T-helper 2 cell treated with Interferon-gamma antibody and Interleukin-4, amounts not matched to agents 5 μg/mL and 100 μg/mL, for 36 hours (primary cell): ENCODE measurements at regions not wholly inside any gene's neighbourhood (a gene's known extent, or its start where the extent isn't known, plus 50 kb on each side); places are given as distances from the start of the nearest gene placed in this dataset.

ENCODE experiments used
- DNase-seq: peaks from one replicate; pipeline ENCODE4 v3.0.0; 2021; ENCODE audit warnings: low spot score
- H3K27ac Mint-ChIP-seq: one replicate; pipeline ENCODE4 v1.8.0; 2021; ENCODE audit warnings: mild to moderate bottlenecking, mixed read lengths
- H3K27me3 Mint-ChIP-seq: one replicate; pipeline ENCODE4 v1.8.0; 2021; ENCODE audit warnings: low read depth, mixed read lengths
- H3K36me3 Mint-ChIP-seq: one replicate; pipeline ENCODE4 v1.8.0; 2021; ENCODE audit warnings: low read depth, mixed read lengths
- H3K4me1 Mint-ChIP-seq: one replicate; pipeline ENCODE4 v1.8.0; 2021; ENCODE audit warnings: low read depth, mixed read lengths
- H3K4me3 Mint-ChIP-seq: one replicate; pipeline ENCODE4 v1.8.0; 2022; ENCODE audit warnings: mild to moderate bottlenecking, moderate library complexity, mixed read lengths
- H3K9me3 Mint-ChIP-seq: one replicate; pipeline ENCODE4 v1.8.0; 2021; ENCODE audit warnings: mixed read lengths

GRCh38 chr11:69986830-69987229, 91.3 kb upstream of the ANO1 start:
- H3K27me3 Mint-ChIP-seq = peaks cover 71% of the 10 kb centered on the region
- no peaks in the 10 kb centered on the region for H3K4me1 Mint-ChIP-seq
- no peaks in the 10 kb centered on the region for H3K36me3 Mint-ChIP-seq
- DNase-seq = no peak
- H3K9me3 Mint-ChIP-seq = no peaks in the 10 kb centered on the region
- no peak overlapping the region for H3K27ac Mint-ChIP-seq
- H3K4me3 Mint-ChIP-seq = no peak overlapping the region

GRCh38 chr11:69992026-69992425, 86.1 kb upstream of the ANO1 start:
- no peak overlapping the region for H3K4me3 Mint-ChIP-seq
- peaks cover 5% of the 10 kb centered on the region for H3K9me3 Mint-ChIP-seq
- H3K27me3 Mint-ChIP-seq = peaks cover 39% of the 10 kb centered on the region
- H3K27ac Mint-ChIP-seq = no peak overlapping the region
- H3K36me3 Mint-ChIP-seq = no peaks in the 10 kb centered on the region
- H3K4me1 Mint-ChIP-seq = no peaks in the 10 kb centered on the region
- DNase-seq = no peak

DNA sequence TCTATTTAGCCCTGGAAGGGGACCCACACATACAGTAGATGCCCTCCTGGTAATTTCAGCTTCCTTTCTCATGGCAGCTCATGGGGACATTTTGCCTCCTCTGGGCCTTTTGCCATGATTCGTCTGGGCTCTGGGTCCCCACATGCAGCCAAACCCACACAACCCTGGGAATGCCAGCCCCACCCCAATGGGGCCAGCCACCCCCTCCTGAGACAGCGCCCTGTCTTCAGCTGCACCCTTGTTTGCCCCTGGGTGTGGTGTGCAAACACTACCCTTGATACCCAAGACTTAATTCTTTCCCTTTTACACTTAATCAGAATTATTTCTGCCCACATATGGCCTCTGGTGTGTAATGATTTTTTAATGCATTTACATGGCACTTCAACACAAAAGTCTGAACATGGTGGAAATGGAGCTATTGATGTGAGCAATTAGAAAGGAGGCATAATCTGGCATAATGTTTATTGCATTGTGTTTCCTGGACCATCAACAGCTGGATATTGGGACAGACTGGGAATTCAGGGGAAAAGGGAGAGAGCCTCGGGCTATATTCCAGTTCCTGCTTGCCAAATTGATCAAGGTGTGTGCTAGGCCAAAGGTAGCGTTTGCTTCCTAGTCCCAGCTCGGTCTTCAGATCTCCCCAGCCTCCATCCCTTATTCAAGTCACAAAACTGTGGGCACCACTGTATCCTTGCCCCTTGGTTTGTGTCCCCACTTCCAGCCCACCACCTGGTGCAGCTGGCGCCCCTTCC, 85.0 kb upstream of the ANO1 start:
- Mint-ChIP-seq H3K27me3 (peaks cover 31% of the 10 kb centered on the region), H3K4me3 (no peak overlapping the region), H3K36me3 (no peaks in the 10 kb centered on the region), H3K27ac (no peak overlapping the region), H3K4me1 (no peaks in the 10 kb centered on the region), H3K9me3 (peaks cover 5% of the 10 kb centered on the region)
- no peak for DNase-seq

DNA sequence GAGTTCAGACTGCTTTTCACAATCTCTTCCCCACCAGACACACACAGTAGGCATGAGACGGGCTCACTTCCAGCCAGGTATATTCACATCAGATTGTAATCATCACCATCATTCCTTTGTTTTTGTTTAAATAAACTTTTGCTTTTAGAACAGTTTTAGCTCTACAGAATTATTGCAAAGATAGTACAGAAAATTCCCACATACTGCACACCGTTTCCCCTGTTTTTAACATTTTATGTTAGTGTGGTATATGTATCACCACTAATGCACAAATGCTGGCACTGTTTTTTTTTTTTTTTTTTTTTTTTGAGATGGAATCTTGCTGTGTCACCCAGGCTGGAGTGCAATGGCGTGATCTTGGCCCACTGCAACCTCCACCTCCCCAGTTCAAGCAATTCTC, 83.3 kb upstream of the ANO1 start:
- Mint-ChIP-seq H3K27me3 (peaks cover 16% of the 10 kb centered on the region), H3K27ac (no peak overlapping the region), H3K4me1 (peaks cover under 1% of the 10 kb centered on the region), H3K36me3 (no peaks in the 10 kb centered on the region), H3K4me3 (no peak overlapping the region), H3K9me3 (peaks cover 5% of the 10 kb centered on the region)
- DNase-seq = no peak

- Mint-ChIP-seq H3K27me3 (peaks cover 11% of the 10 kb centered on the region), H3K9me3 (peaks cover 5% of the 10 kb centered on the region), H3K36me3 (no peaks in the 10 kb centered on the region), H3K4me3 (no peak overlapping the region), H3K4me1 (peaks cover 9% of the 10 kb centered on the region), H3K27ac (no peak overlapping the region)
- DNase-seq = no peak
Measured at GRCh38 chr11:69995697-69996096, 82.4 kb upstream of the ANO1 start.

GRCh38 chr11:69996451-69996850, 81.7 kb upstream of the ANO1 start:
- H3K27me3 Mint-ChIP-seq = peaks cover 7% of the 10 kb centered on the region
- no peak overlapping the region for H3K4me3 Mint-ChIP-seq
- H3K27ac Mint-ChIP-seq = no peak overlapping the region
- DNase-seq = no peak
- no peaks in the 10 kb centered on the region for H3K36me3 Mint-ChIP-seq
- peaks cover 5% of the 10 kb centered on the region for H3K9me3 Mint-ChIP-seq
- peaks cover 10% of the 10 kb centered on the region for H3K4me1 Mint-ChIP-seq

DNA sequence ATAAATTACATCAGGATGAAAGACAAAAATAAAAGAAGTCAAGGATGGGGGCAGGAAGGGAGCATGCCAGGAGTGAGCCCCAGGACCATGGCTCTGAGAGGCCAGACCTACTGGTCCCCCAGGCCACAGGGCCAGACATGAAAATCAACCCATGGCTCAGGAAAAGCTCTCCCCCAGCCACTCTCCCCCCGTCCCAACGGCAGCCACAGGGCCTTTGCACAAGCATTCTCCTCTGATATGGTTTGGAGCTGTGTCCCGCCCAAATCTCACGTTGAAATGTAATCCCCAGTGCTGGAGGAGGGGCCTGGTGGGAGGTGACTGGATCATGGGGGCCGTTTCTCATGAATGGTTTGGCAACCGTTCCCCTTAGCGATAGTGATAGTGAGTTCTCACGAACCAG, 80.8 kb upstream of the ANO1 start:
- H3K27ac Mint-ChIP-seq = no peak overlapping the region
- no peak overlapping the region for H3K4me3 Mint-ChIP-seq
- peaks cover 4% of the 10 kb centered on the region for H3K27me3 Mint-ChIP-seq
- peaks cover 5% of the 10 kb centered on the region for H3K9me3 Mint-ChIP-seq
- no peak for DNase-seq
- peaks cover 13% of the 10 kb centered on the region for H3K4me1 Mint-ChIP-seq
- H3K36me3 Mint-ChIP-seq = no peaks in the 10 kb centered on the region

DNA sequence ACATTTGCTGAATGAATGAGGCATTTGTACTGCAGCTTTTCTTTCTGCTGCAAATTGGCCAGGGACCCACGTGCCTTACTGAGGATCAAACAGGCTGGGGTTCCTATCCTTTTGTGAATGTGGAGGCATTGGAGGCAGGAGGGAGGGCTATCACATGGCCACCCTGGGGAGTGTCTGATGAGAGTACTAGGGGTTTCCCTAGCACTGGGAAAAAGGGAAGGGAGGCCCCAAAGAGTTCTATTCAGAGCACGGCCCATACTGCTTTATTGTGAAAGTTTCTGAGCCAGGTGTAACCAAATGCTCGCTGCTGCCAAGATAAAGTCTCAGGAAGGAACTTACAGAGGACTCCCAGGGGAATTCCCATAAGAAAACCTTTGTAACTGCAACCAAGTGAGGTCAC, 78.4 kb upstream of the ANO1 start:
- Mint-ChIP-seq H3K9me3 (peaks cover 2% of the 10 kb centered on the region), H3K4me3 (peak overlapping the region; percentile 14), H3K27ac (peak overlapping the region; percentile 21), H3K27me3 (peaks cover 7% of the 10 kb centered on the region), H3K4me1 (peaks cover 16% of the 10 kb centered on the region), H3K36me3 (no peaks in the 10 kb centered on the region)
- no peak for DNase-seq

DNA sequence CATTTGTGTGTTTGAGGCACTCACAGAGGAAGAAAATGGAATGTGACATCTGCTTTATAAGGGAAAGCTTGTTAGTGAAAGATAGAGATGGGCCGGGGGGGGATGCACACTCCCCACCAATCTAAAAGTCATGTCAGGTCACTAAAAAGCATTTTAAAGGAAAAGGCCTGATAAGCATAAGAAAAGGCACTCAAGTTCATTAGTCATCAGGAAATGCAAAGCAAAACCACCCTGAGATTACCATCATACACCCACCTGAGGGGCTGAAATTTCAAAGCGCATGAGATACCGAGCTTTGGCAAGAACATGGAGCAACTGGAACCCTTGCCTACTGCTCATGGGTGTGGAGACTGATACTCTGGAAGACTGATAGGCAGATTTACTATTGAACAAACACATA, 77.9 kb upstream of the ANO1 start:
- DNase-seq = peak; percentile 36
- Mint-ChIP-seq H3K27me3 (peaks cover 6% of the 10 kb centered on the region), H3K36me3 (no peaks in the 10 kb centered on the region), H3K4me1 (peaks cover 16% of the 10 kb centered on the region), H3K9me3 (no peaks in the 10 kb centered on the region), H3K4me3 (no peak overlapping the region), H3K27ac (peak overlapping the region; percentile 21)

DNA sequence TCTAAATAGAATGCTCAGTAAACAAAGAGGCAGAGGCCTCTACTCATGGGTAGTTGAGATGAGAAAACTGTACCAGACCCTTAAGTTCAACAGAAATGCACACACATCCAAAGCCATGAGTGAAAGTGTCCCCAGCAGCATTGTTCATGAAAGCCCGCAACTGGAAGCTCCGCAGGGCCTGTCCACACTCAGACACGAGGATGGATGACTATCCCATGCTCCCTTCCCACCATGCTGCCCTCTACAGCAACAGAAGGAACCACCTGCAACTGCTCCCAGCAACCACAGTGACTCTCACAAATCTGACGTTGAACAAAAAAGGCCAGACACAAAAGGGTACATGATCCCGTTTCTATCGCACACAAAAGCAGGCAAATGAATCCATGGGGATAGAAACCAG, 76.9 kb upstream of the ANO1 start:
- H3K27ac Mint-ChIP-seq = no peak overlapping the region
- H3K36me3 Mint-ChIP-seq = no peaks in the 10 kb centered on the region
- DNase-seq = no peak
- H3K27me3 Mint-ChIP-seq = peaks cover 12% of the 10 kb centered on the region
- H3K4me3 Mint-ChIP-seq = no peak overlapping the region
- peaks cover 17% of the 10 kb centered on the region for H3K4me1 Mint-ChIP-seq
- H3K9me3 Mint-ChIP-seq = no peaks in the 10 kb centered on the region

- peak; percentile 77 for DNase-seq
- H3K36me3 Mint-ChIP-seq = no peaks in the 10 kb centered on the region
- H3K9me3 Mint-ChIP-seq = no peaks in the 10 kb centered on the region
- H3K27me3 Mint-ChIP-seq = peaks cover 12% of the 10 kb centered on the region
- H3K4me1 Mint-ChIP-seq = peaks cover 17% of the 10 kb centered on the region
- H3K4me3 Mint-ChIP-seq = no peak overlapping the region
- peak overlapping the region; percentile 71 for H3K27ac Mint-ChIP-seq
Measured at GRCh38 chr11:70002433-70002832, 75.7 kb upstream of the ANO1 start.

DNA sequence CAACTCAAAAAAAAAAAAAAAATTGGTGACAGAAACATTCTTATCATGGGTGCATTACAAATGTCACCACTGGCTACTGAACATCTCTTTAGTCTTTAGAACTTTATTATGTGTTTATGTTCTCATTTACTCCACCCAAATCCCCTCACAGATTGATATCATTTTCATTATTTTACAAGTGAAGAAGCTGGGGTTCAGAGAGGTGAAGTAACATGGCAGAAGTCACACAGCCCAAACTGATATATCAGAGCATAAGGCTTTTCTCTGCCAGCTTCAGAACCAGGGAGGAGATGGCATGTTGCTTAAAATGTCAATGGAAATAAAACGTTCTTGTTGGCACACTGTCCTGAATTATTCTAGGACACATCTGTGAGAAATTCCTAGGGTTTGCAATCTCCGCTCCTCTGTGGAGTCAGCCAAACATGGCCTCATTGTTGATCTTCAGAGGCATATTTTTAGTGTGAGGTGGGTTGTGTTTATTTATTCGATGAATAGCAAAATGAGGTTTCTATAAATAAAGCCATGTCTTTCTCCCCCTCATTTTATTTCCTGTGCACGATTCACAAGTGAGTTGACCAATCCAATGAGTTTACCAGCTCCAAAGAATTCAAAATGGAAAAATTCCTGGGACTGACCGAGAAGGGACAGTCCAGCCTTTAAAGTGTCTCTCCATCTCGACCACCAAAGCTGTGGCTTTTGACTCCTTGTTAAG, 72.9 kb upstream of the ANO1 start:
- peaks cover 10% of the 10 kb centered on the region for H3K27me3 Mint-ChIP-seq
- H3K27ac Mint-ChIP-seq = no peak overlapping the region
- H3K36me3 Mint-ChIP-seq = no peaks in the 10 kb centered on the region
- no peak for DNase-seq
- H3K4me3 Mint-ChIP-seq = no peak overlapping the region
- H3K9me3 Mint-ChIP-seq = no peaks in the 10 kb centered on the region
- H3K4me1 Mint-ChIP-seq = peaks cover 12% of the 10 kb centered on the region

GRCh38 chr11:70007796-70008195, 70.3 kb upstream of the ANO1 start:
- Mint-ChIP-seq H3K36me3 (no peaks in the 10 kb centered on the region), H3K27me3 (peaks cover 10% of the 10 kb centered on the region), H3K4me3 (no peak overlapping the region), H3K4me1 (peaks cover 1% of the 10 kb centered on the region), H3K27ac (no peak overlapping the region), H3K9me3 (no peaks in the 10 kb centered on the region)
- DNase-seq = no peak

- DNase-seq = no peak
- Mint-ChIP-seq H3K36me3 (no peaks in the 10 kb centered on the region), H3K27ac (no peak overlapping the region), H3K9me3 (no peaks in the 10 kb centered on the region), H3K27me3 (peaks cover 5% of the 10 kb centered on the region), H3K4me1 (peaks cover 1% of the 10 kb centered on the region), H3K4me3 (no peak overlapping the region)
Measured at GRCh38 chr11:70010774-70011173, 67.3 kb upstream of the ANO1 start.
